MCF 10A (cell line): ENCODE measurements at regions not wholly inside any gene's neighbourhood (a gene's known extent, or its start where the extent isn't known, plus 50 kb on each side); places are given as distances from the start of the nearest gene placed in this dataset.

Experiments used
- BruUV-seq: library from RNA; stranded (reverse); fragments of 400-500 nt; replicated peaks from 2 replicates; lab custom pipeline; 2021; lab: Mats Ljungman, UMichigan
- CTCF ChIA-PET: fragments of 300-600 bp; sonication (Branson Sonifier 250); formaldehyde crosslinking; extraction: SDS; loops from one replicate; lab custom pipeline; 2021; ENCODE audit warnings: antibody characterized with exemption, inconsistent platforms; lab: Yijun Ruan, JAX
- POLR2A ChIA-PET: fragments of 300-600, 350-650 bp; sonication (Branson Sonifier 250); formaldehyde crosslinking; extraction: SDS; loops from one replicate; lab custom pipeline; 2020; ENCODE audit warnings: antibody characterized with exemption, inconsistent platforms; lab: Yijun Ruan, JAX
- DNase-seq: peaks from one replicate; pipeline ENCODE4 v3.0.0-alpha.2; 2018; ENCODE audit not compliant: unreplicated experiment
- H3K27ac Mint-ChIP-seq: one replicate; pipeline ENCODE4 v1.8.0; 2022; ENCODE audit warnings: mild to moderate bottlenecking, low read depth, mixed read lengths; ENCODE audit not compliant: unreplicated experiment
- H3K27me3 Mint-ChIP-seq: one replicate; pipeline ENCODE4 v1.8.0; 2022; ENCODE audit warnings: mixed read lengths; ENCODE audit not compliant: insufficient read depth, unreplicated experiment
- H3K36me3 Mint-ChIP-seq: one replicate; pipeline ENCODE4 v1.8.0; 2022; ENCODE audit warnings: mild to moderate bottlenecking, moderate library complexity, mixed read lengths; ENCODE audit not compliant: insufficient read depth, unreplicated experiment
- H3K4me1 Mint-ChIP-seq: one replicate; pipeline ENCODE4 v1.8.0; 2022; ENCODE audit warnings: mixed read lengths; ENCODE audit not compliant: insufficient read depth, unreplicated experiment
- H3K4me3 Mint-ChIP-seq: one replicate; pipeline ENCODE4 v1.8.0; 2022; ENCODE audit warnings: mild to moderate bottlenecking, moderate library complexity, mixed read lengths; ENCODE audit not compliant: unreplicated experiment
- H3K9me3 Mint-ChIP-seq: one replicate; pipeline ENCODE4 v1.8.0; 2022; ENCODE audit warnings: mixed read lengths; ENCODE audit not compliant: unreplicated experiment
- intact Hi-C: fragments of 100-400 bp; cut with micrococcal nuclease; formaldehyde crosslinking; loops from 2 replicates; pipeline ENCODE4 v1.14.1; 2022
- TF ChIP-seq, protein P1 (sequence below): fragments of 200-600 bp; IDR thresholded peaks from one replicate; pipeline ENCODE4 v1.8.0; 2022; ENCODE audit warnings: antibody characterized with exemption, mild to moderate bottlenecking; ENCODE audit not compliant: unreplicated experiment

GRCh38 chr5:4215143-4215542 is 619.5 kb downstream of the IRX1 start:
- H3K27ac Mint-ChIP-seq, result no peak overlapping the region
- H3K9me3 Mint-ChIP-seq, result peaks cover 20% of the 10 kb centered on the region
- no peak for DNase-seq
- H3K27me3 Mint-ChIP-seq, result no peaks in the 10 kb centered on the region
- intact Hi-C loops, result no loop called here
- no peaks in the 10 kb centered on the region for H3K4me1 Mint-ChIP-seq
- BruUV-seq, result no TSS peak
- TF ChIP-seq, protein P1, sequence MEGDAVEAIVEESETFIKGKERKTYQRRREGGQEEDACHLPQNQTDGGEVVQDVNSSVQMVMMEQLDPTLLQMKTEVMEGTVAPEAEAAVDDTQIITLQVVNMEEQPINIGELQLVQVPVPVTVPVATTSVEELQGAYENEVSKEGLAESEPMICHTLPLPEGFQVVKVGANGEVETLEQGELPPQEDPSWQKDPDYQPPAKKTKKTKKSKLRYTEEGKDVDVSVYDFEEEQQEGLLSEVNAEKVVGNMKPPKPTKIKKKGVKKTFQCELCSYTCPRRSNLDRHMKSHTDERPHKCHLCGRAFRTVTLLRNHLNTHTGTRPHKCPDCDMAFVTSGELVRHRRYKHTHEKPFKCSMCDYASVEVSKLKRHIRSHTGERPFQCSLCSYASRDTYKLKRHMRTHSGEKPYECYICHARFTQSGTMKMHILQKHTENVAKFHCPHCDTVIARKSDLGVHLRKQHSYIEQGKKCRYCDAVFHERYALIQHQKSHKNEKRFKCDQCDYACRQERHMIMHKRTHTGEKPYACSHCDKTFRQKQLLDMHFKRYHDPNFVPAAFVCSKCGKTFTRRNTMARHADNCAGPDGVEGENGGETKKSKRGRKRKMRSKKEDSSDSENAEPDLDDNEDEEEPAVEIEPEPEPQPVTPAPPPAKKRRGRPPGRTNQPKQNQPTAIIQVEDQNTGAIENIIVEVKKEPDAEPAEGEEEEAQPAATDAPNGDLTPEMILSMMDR, result no peak
- H3K36me3 Mint-ChIP-seq, result no peaks in the 10 kb centered on the region
- ChIA-PET POLR2A (interaction anchor here (0.7 kb wide), 1 partner anchor 17 kb away, joined by 3 read pairs; no protein-coding TSS in a partner anchor), CTCF (no interaction called here)
- H3K4me3 Mint-ChIP-seq, result no peak overlapping the region

GRCh38 chr5:4216142-4216541 is 620.5 kb downstream of the IRX1 start:
- intact Hi-C loops, result no loop called here
- H3K27ac Mint-ChIP-seq, result no peak overlapping the region
- no peaks in the 10 kb centered on the region for H3K4me1 Mint-ChIP-seq
- ChIA-PET POLR2A (no interaction called here), CTCF (no interaction called here)
- H3K9me3 Mint-ChIP-seq, result peaks cover 20% of the 10 kb centered on the region
- no TSS peak for BruUV-seq
- H3K36me3 Mint-ChIP-seq, result no peaks in the 10 kb centered on the region
- peak; percentile 7 for DNase-seq
- H3K4me3 Mint-ChIP-seq, result no peak overlapping the region
- TF ChIP-seq, protein P1, result no peak
- H3K27me3 Mint-ChIP-seq, result no peaks in the 10 kb centered on the region

GRCh38 chr5:4220016-4220415 is 624.4 kb downstream of the IRX1 start:
- no TSS peak for BruUV-seq

DNA sequence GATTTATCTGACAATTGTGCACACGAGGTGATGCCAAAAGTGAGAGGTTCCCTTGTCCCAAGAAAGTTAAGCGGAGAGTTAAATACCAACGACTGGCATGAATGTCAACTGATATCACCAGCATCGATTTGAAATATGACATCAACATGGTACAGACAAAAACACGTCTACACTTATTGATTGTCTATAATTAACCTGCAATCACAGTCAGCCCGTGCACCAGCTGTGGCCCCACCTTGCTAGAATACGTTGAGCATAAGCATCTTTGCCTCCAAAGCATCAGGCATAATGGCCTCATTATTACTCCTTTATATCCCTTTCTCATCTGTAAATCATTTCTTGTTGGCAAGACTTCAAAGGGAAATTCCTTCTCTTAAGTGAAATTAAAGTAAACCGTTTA is 625.4 kb downstream of the IRX1 start:
- intact Hi-C loops, result no loop called here
- H3K4me3 Mint-ChIP-seq, result no peak overlapping the region
- H3K9me3 Mint-ChIP-seq, result peaks cover 7% of the 10 kb centered on the region
- H3K27me3 Mint-ChIP-seq, result no peaks in the 10 kb centered on the region
- no peaks in the 10 kb centered on the region for H3K4me1 Mint-ChIP-seq
- no peak overlapping the region for H3K27ac Mint-ChIP-seq
- no peaks in the 10 kb centered on the region for H3K36me3 Mint-ChIP-seq
- ChIA-PET POLR2A (no interaction called here), CTCF (no interaction called here)
- peak; percentile 32 for DNase-seq
- TF ChIP-seq, protein P1, result no peak
- BruUV-seq, result no TSS peak

More at GRCh38 chr5:4220016-4220415, 624.4 kb downstream of the IRX1 start:
- H3K27ac Mint-ChIP-seq, result no peak overlapping the region
- no peaks in the 10 kb centered on the region for H3K27me3 Mint-ChIP-seq
- intact Hi-C loops, result no loop called here
- H3K4me1 Mint-ChIP-seq, result no peaks in the 10 kb centered on the region
- ChIA-PET POLR2A (no interaction called here), CTCF (interaction anchor here (0.5 kb wide), 1 partner anchor 139 kb away, joined by 3 read pairs; no protein-coding TSS in a partner anchor)
- DNase-seq, result no peak
- peaks cover 13% of the 10 kb centered on the region for H3K9me3 Mint-ChIP-seq
- TF ChIP-seq, protein P1, result no peak
- no peak overlapping the region for H3K4me3 Mint-ChIP-seq
- H3K36me3 Mint-ChIP-seq, result no peaks in the 10 kb centered on the region
